ENCODE measurements at regions not wholly inside any gene's neighbourhood (a gene's known extent, or its start where the extent isn't known, plus 50 kb on each side); places are given as distances from the start of the nearest gene placed in this dataset.

GRCh38 chr19:30277941-30278881 lies 94.0 kb upstream of the ZNF536 start:
- ChIA-PET CTCF (no interaction called here), RAD21 (ENCODE audit: low non-redundant PET in 1 of 2, low total read pairs in 2 of 2, uncharacterized antibody in 2 of 2, unreplicated experiment in 2 of 2) (no interaction called here), POLR2A (no interaction called here)
- ATAC-seq (no peak), DNase-seq (ENCODE audit: low read depth, low spot score) (no peak)
- Histone ChIP-seq H3K4me1 (ENCODE audit: control insufficient read depth in 1 of 2, insufficient read depth in 2 of 2, low read length in 2 of 2) (no peaks in the 10 kb centered on the region), H3K4me2 (ENCODE audit: low read length) (no peak overlapping the region), H3K9ac (ENCODE audit: low read length) (no peak overlapping the region), H2AFZ (ENCODE audit: low read depth, low read length, poor library complexity, severe bottlenecking) (no peak overlapping the region), H3K27ac (ENCODE audit: low read depth, low read length) (no peak overlapping the region), H3K4me3 (replicated peaks in 1 of 2; ENCODE audit: low read depth in 1 of 2, low read length in 2 of 2) (no peak overlapping the region), H3K36me3 (ENCODE audit: control insufficient read depth in 1 of 2, insufficient read depth in 2 of 2, low read length in 2 of 2) (no peaks in the 10 kb centered on the region), H3K9me2 (ENCODE audit: insufficient read depth) (no peaks in the 10 kb centered on the region), H3K27me3 (ENCODE audit: insufficient read depth, low read length) (peaks cover 50% of the 10 kb centered on the region), H3K79me2 (ENCODE audit: insufficient read depth, low read length) (no peaks in the 10 kb centered on the region), H4K20me1 (ENCODE audit: insufficient read depth) (no peaks in the 10 kb centered on the region), H3K9me3 (ENCODE audit: control insufficient read depth in 1 of 2, insufficient read depth in 1 of 2, low read depth in 1 of 2, low read length in 2 of 2) (no peaks in the 10 kb centered on the region)
- intact Hi-C loops (cut with micrococcal nuclease): no loop called here
- TF ChIP-seq YY1 (IDR thresholded peaks at IDR 0.05; ENCODE audit: extremely low read depth, insufficient replicate concordance, low read depth, low read length) (no peak), REST (IDR thresholded peaks at IDR 0.05; ENCODE audit: low read depth) (no peak), ZNF274 (IDR thresholded peaks at IDR 0.05; ENCODE audit: low read depth, low read length) (no peak), MAX (IDR thresholded peaks at IDR 0.05) (no peak), ELF1 (IDR thresholded peaks at IDR 0.05; ENCODE audit: borderline replicate concordance, low read depth) (no peak), ZBTB33 (IDR thresholded peaks at IDR 0.05; ENCODE audit: extremely low read depth, insufficient replicate concordance, low read length) (no peak), EZH2 (IDR thresholded peaks at IDR 0.05) (no peak), CEBPB (IDR thresholded peaks at IDR 0.05; ENCODE audit: low read depth) (no peak), CBX3 (IDR thresholded peaks at IDR 0.05; ENCODE audit: low read depth) (no peak), POLR2A (IDR thresholded peaks at IDR 0.05; ENCODE audit: borderline replicate concordance, extremely low read depth, insufficient read depth, insufficient read length) (no peak), SP1 (IDR thresholded peaks at IDR 0.05; ENCODE audit: low read depth) (no peak), FOSL1 (IDR thresholded peaks at IDR 0.05; ENCODE audit: low read depth) (no peak), RAD21 (IDR thresholded peaks at IDR 0.05; ENCODE audit: low read depth) (no peak), ATF3 (IDR thresholded peaks at IDR 0.05) (no peak), SIN3A (IDR thresholded peaks at IDR 0.05; ENCODE audit: low read depth) (no peak), CTCF (IDR thresholded peaks at IDR 0.05 in 2 of 3, conservative IDR thresholded peaks at IDR 0.05 in 1 of 3; ENCODE audit: borderline replicate concordance in 1 of 3, insufficient read depth in 1 of 3, low read depth in 2 of 3, low read length in 2 of 3) (no peak), SRF (IDR thresholded peaks at IDR 0.05; ENCODE audit: low read depth) (no peak), ZFX (IDR thresholded peaks at IDR 0.05) (no peak)
- BruUV-seq (replicated peaks): no TSS peak
